GM13976 (cell line): ENCODE measurements at regions not wholly inside any gene's neighbourhood (a gene's known extent, or its start where the extent isn't known, plus 50 kb on each side); places are given as distances from the start of the nearest gene placed in this dataset.

ENCODE experiments used
- DNase-seq: peaks from one replicate; pipeline ENCODE4 v3.0.0; 2012; ENCODE audit warnings: low spot score
- in situ Hi-C: fragments of 300-500 bp; cut with MboI; formaldehyde crosslinking; loops from one replicate; pipeline ENCODE4 v1.12.0; 2022; ENCODE audit warnings: low sequenced_read_pairs, mixed read lengths, inconsistent platforms; ENCODE audit not compliant: unreplicated experiment
- TF ChIP-seq, protein P1 (sequence below): IDR thresholded peaks from 2 replicates; pipeline ENCODE4 v1.5.1; 2012; ENCODE audit warnings: borderline replicate concordance, mild to moderate bottlenecking; ENCODE audit not compliant: insufficient read depth; ENCODE audit errors: extremely low read depth, missing control alignments, control extremely low read depth

DNA sequence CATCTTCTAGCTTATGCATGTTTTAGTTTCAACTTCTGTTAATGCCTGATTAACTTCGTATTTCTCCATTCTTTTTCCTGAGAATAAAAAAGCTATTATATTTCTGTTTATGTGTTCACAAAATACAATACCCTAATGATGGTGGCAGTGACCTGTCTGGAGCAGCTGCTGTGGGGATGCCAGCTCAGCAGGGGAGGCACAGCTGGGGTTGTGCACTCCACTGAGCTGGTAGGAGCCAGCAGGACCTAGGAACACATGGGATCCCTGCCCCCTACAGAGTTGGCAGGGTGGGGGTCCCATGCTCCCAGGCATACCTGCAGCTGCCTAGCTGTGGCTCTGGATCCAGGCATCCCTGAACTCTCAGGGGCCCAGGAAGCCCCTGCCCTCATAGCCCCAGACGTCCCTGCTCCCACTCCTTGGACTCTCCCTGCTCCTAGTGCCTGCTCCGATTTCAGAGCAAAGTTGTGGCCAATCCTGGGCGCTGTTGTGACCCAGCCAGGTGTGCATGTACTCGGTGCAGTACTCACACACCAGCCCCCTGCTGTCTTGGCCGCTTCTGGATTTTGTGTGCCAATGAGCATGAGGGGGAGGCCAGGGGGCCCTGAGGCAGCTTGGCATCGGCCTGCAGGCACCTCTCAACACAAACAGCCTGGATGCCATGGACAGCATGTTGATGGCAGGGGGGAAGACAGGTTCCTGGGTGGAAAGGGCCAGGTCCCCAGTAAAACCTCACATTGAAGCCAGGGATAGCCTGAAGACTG is 546.0 kb downstream of the ZNF804A start:
- TF ChIP-seq, protein P1, sequence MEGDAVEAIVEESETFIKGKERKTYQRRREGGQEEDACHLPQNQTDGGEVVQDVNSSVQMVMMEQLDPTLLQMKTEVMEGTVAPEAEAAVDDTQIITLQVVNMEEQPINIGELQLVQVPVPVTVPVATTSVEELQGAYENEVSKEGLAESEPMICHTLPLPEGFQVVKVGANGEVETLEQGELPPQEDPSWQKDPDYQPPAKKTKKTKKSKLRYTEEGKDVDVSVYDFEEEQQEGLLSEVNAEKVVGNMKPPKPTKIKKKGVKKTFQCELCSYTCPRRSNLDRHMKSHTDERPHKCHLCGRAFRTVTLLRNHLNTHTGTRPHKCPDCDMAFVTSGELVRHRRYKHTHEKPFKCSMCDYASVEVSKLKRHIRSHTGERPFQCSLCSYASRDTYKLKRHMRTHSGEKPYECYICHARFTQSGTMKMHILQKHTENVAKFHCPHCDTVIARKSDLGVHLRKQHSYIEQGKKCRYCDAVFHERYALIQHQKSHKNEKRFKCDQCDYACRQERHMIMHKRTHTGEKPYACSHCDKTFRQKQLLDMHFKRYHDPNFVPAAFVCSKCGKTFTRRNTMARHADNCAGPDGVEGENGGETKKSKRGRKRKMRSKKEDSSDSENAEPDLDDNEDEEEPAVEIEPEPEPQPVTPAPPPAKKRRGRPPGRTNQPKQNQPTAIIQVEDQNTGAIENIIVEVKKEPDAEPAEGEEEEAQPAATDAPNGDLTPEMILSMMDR: no peak
- DNase-seq: no peak

DNA sequence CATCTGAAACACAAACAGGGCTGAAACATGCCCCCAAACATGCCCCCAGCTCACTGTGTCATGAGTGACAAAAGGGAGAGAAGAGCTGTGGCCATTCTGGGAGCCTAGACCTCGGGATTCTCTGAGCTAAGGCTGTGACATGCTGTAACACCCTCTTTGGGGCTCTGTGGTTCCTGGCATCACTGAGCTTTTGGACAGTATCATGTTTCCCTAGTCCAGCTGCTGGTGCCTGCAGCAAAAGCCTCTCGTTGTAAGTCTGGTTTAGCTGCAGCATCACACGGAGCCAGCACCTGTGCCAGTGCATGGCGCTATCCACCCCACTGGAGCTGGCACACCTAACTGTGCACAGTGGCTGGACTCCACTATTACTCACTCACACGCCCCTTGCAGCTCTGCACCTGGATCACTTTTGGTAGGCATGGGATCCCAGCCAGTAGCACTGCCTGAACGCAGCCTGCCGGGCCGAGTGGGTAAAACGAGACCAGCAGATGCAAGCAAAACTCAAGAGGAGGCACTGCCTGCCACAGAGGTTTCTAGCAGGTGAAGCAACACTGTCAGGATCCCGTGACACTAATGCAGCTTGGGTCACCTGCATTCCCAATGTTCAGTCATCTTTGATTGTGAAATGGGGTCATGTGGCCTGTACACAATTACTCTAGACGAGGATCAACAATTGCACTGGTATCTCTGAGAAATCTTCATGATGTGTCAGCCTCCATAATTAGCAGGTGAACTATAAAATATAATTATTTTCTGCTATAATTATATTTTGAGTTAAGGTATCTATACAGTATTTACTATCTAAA is 547.2 kb downstream of the ZNF804A start:
- in situ Hi-C loops: no loop called here
- DNase-seq: no peak
- TF ChIP-seq, protein P1: no peak

More for the DNA sequence above, 546.0 kb downstream of the ZNF804A start:
- in situ Hi-C loops: no loop called here

DNA sequence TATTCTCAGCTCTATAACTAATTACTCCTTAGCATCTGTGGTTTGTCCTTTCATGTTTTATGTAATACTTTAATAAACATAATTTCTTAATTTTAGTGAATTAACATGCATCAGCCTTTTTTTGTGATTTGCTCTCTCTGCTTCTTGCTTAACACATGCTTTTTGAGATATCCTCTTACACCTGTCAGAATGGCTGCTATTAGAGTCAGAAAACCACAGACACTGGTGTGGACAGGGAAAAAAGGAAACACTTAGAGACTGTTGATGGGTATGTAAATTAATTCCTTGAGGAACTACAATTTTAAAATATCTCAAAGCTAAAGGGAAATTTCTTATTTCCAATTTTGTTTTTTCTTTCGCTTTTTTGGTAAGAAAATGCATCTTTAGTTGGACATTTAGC is 549.0 kb downstream of the ZNF804A start:
- in situ Hi-C loops: no loop called here
- DNase-seq: no peak
- TF ChIP-seq, protein P1: no peak

DNA sequence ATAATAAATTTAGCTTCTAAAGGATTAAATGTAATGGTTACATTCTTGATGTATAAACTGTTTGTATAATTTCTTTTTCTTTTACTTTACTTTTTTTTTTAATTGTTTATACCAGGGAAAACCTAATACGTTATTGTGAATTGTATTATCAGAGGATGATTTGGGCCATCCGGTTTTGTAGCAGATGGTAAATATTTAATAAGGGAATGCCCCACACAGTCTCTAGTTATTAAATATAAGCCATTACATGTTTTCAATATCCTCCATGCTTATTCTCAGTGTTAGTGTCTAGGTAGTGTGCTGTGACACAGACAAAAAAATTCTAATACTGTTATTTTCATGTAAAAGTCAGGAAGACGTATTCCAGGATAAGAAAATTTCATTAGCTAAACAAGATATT is 553.9 kb downstream of the ZNF804A start:
- TF ChIP-seq, protein P1: no peak
- in situ Hi-C loops: no loop called here

DNA sequence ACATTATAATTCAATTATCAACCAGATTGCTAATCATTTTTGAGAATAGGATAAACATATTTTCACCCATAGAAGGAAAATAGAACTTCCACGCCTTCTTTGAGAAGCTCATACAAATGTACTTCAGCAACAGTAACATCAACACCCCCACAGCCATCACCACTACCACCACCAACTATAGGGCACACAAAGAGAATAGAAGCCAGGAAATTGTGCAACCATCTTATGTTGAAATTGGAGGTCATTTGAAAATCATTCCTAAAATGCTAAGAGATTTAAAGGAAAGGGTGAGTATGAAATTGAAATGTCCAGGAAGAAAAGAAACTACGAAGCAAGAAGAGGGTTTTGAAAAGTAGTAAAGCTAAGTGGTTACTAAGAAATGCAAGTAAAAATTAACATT is 563.4 kb downstream of the ZNF804A start:
- no peak for DNase-seq
- TF ChIP-seq, protein P1: no peak
- in situ Hi-C loops: no loop called here

More for the DNA sequence above, 553.9 kb downstream of the ZNF804A start:
- no peak for DNase-seq

DNA sequence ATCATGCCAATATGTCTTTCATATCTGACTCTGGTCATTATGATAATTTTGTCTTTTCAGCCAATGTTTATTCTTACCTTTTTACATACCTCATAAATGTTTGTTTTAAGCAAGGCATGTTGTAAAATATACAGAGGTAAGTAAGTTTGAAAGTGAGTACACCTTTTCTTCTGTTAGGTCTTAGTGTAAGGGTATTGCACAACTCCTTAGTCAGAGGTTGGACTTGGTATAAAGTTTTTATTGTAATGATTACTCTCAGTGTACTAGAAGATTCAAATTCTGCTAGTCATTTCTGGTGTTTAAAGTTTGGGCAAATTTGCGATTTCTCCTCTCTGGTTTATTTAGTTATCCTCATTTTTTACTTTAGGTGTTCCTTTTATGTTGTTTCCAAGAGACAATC is 564.3 kb upstream of the FSIP2 start:
- TF ChIP-seq, protein P1: no peak
- DNase-seq: no peak
- in situ Hi-C loops: no loop called here
